SK-N-SH (cell line): ENCODE measurements at regions not wholly inside any gene's neighbourhood (a gene's known extent, or its start where the extent isn't known, plus 50 kb on each side); places are given as distances from the start of the nearest gene placed in this dataset.
A peak's percentile ranks its signal among the peaks of the same experiment; 100 is the strongest.

Source experiments
- CTCF ChIA-PET: fragments of 300-600, 350-600 bp; formaldehyde crosslinking; extraction: SDS; loops from one replicate; lab custom pipeline; 2021; lab: Yijun Ruan, JAX
- POLR2A ChIA-PET: fragments of 350-600 bp; sonication (Branson Sonifier 250); formaldehyde crosslinking; extraction: SDS; loops from one replicate; lab custom pipeline; 2020; ENCODE audit warnings: antibody characterized with exemption, inconsistent platforms; lab: Yijun Ruan, JAX
- DNase-seq: peaks from one replicate; pipeline ENCODE4 v3.0.0; 2012
- H2AFZ ChIP-seq: fragments of 200-600 bp; sonication (generic); 2 replicates; pipeline ENCODE4 v1.8.1; 2016; ENCODE audit warnings: antibody characterized with exemption, mild to moderate bottlenecking, low read depth
- H3F3A ChIP-seq: fragments of 200-600 bp; sonication (generic); replicated peaks from 2 replicates; pipeline ENCODE3; 2016; ENCODE audit warnings: antibody characterized with exemption, mild to moderate bottlenecking; ENCODE audit not compliant: insufficient read depth
- H3K27ac ChIP-seq, 2 experiments: fragments of 200-500 bp in 1 of 2; fragments of 200-600 bp in 1 of 2; sonication (Bioruptor generic) in 1 of 2; sonication (generic), shearing (Covaris generic) in 1 of 2; 2 replicates each; pipeline versions ENCODE4 v1.5.1 to v1.6.1; 2014 to 2016; ENCODE audit warnings: low read depth in 2 of 2, inconsistent platforms in 1 of 2, low read length in 1 of 2, mild to moderate bottlenecking in 1 of 2, mixed read lengths in 1 of 2
- H3K27me3 ChIP-seq: fragments of 200-600 bp; sonication (generic), shearing (Covaris generic); 2 replicates; pipeline ENCODE4 v1.6.1; 2016; ENCODE audit warnings: mixed run types; ENCODE audit not compliant: insufficient read depth
- H3K36me3 ChIP-seq, 2 experiments: fragments of 200-500 bp in 1 of 2; fragments of 200-600 bp in 1 of 2; sonication (Bioruptor generic) in 1 of 2; sonication (generic) in 1 of 2; replicated peaks in 1 of 2; 2 replicates each; pipeline versions ENCODE3 to v1.5.1; 2014 to 2016; ENCODE audit warnings: low read length in 1 of 2, mild to moderate bottlenecking in 1 of 2; ENCODE audit not compliant: insufficient read depth in 2 of 2, control insufficient read depth in 1 of 2
- H3K4me1 ChIP-seq, 2 experiments: fragments of 200-500 bp in 1 of 2; fragments of 200-600 bp in 1 of 2; sonication (Bioruptor generic) in 1 of 2; sonication (generic), shearing (Covaris generic) in 1 of 2; 2 replicates each; pipeline versions ENCODE4 v1.5.1 to v1.6.1; 2014 to 2016; ENCODE audit warnings: low read depth in 1 of 2, low read length in 1 of 2, mixed run types in 1 of 2; ENCODE audit not compliant: insufficient read depth in 2 of 2, control insufficient read depth in 1 of 2
- H3K4me2 ChIP-seq: fragments of 200-600 bp; sonication (generic), shearing (Covaris generic); 2 replicates; pipeline ENCODE4 v1.6.1; 2017; ENCODE audit warnings: mixed run types
- H3K4me3 ChIP-seq, 2 experiments: fragments of 200-500 bp in 1 of 2; fragments of 200-600 bp in 1 of 2; sonication (Bioruptor generic) in 1 of 2; sonication (generic), shearing (Covaris generic) in 1 of 2; 2 replicates each; pipeline versions ENCODE4 v1.5.1 to v1.8.1; 2014 to 2016; ENCODE audit warnings: low read depth in 2 of 2, inconsistent platforms in 1 of 2, low read length in 1 of 2, mild to moderate bottlenecking in 1 of 2, mixed read lengths in 1 of 2, moderate library complexity in 1 of 2
- H3K79me2 ChIP-seq: fragments of 200-600 bp; sonication (generic); 2 replicates; pipeline ENCODE4 v1.8.1; 2017; ENCODE audit warnings: mild to moderate bottlenecking; ENCODE audit not compliant: insufficient read depth
- H3K9ac ChIP-seq: fragments of 200-600 bp; sonication (generic); 2 replicates; pipeline ENCODE4 v1.6.1; 2017; ENCODE audit warnings: mixed run types
- H3K9me2 ChIP-seq: fragments of 200-600 bp; sonication (generic); 2 replicates; pipeline ENCODE4 v1.6.1; 2017; ENCODE audit warnings: mixed run types
- H3K9me3 ChIP-seq: fragments of 200-600 bp; sonication (generic); 2 replicates; pipeline ENCODE4 v1.6.1; 2017; ENCODE audit warnings: mixed run types, mild to moderate bottlenecking, moderate library complexity
- H4K20me1 ChIP-seq: fragments of 200-600 bp; sonication (generic); 2 replicates; pipeline ENCODE4 v1.6.1; 2017; ENCODE audit warnings: mild to moderate bottlenecking, mixed run types; ENCODE audit not compliant: insufficient read depth
- ELF1 ChIP-seq: IDR thresholded peaks from 2 replicates; pipeline ENCODE4 v1.4.0; 2012
- EP300 ChIP-seq, 2 experiments: IDR thresholded peaks; 2 replicates each; pipeline versions ENCODE4 v1.4.0 to v1.6.1; 2012; ENCODE audit warnings: borderline replicate concordance in 1 of 2, low read depth in 1 of 2, low read length in 1 of 2
- EZH2phosphoT487 ChIP-seq: fragments of 200-600 bp; sonication (generic); IDR thresholded peaks from 2 replicates; pipeline ENCODE4 v1.6.1; 2017; ENCODE audit warnings: low read depth, mixed run types, mild to moderate bottlenecking, antibody characterized with exemption, moderate library complexity, borderline replicate concordance
- GATA2 ChIP-seq: sonication (generic); formaldehyde crosslinking; IDR thresholded peaks from 2 replicates; pipeline ENCODE4 v1.5.0; 2020; ENCODE audit warnings: mild to moderate bottlenecking, missing genetic modification reagents
- RAD21 ChIP-seq: IDR thresholded peaks from 2 replicates; pipeline ENCODE4 v1.6.1; 2012; ENCODE audit warnings: mild to moderate bottlenecking, low read length
- RCOR1 ChIP-seq: fragments of 150-350 bp; IDR thresholded peaks from 2 replicates; pipeline ENCODE4 v1.6.1; 2017; ENCODE audit warnings: antibody characterized with exemption, low read length
- RFX5 ChIP-seq: IDR thresholded peaks from 2 replicates; pipeline ENCODE4 v1.6.1; 2012; ENCODE audit warnings: mild to moderate bottlenecking, improper control_type of control experiment, low read length
- SMC3 ChIP-seq: IDR thresholded peaks from 2 replicates; pipeline ENCODE4 v1.6.1; 2012; ENCODE audit warnings: low read depth, low read length, improper control_type of control experiment
- TCF12 ChIP-seq: IDR thresholded peaks from 2 replicates; pipeline ENCODE4 v1.4.0; 2012
- USF2 ChIP-seq: fragments of 150-350 bp; IDR thresholded peaks from 2 replicates; pipeline ENCODE4 v1.6.1; 2017; ENCODE audit warnings: antibody characterized with exemption, low read length, low read depth, borderline replicate concordance
- WGBS: methylation state at CpG from one replicate; pipeline ENCODE4 v1.1.6; 2017; ENCODE audit warnings: low lambda C conversion rate; 5-methylcytosine and 5-hydroxymethylcytosine counted together
- TF ChIP-seq, protein P1 (sequence below): fragments of 200-600 bp; sonication (generic); IDR thresholded peaks from 2 replicates; pipeline ENCODE4 v1.6.1; 2017; ENCODE audit warnings: antibody characterized with exemption, mild to moderate bottlenecking, moderate library complexity

DNA sequence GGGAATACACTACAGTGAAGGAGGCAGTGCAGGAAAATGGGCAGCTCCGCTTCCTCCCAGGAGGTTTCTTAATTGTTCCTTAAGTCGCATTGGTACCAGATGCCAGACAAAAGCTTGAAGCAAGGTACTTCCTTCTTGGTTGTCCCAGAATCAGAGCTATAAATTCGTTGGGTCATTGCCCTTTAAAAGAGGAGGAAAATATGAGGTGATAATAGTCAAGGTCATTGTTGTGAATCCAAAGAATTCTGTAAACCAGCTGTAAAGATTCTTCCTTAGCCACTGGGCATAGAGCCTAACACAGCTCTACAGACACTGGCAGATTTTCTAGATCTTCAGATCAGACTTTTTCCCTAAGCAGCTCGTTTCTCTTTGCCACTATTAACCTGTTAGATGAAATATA, 444.1 kb upstream of the TLE4 start:
- TF ChIP-seq TCF12 = no peak
- no peak for TF ChIP-seq EZH2phosphoT487
- no peak for TF ChIP-seq USF2
- TF ChIP-seq RFX5 = no peak
- TF ChIP-seq, all 33 proteins: peak for 0
- ChIA-PET CTCF (interaction anchor here (0.5 to 3.2 kb wide), 7 partner anchors 11 to 525 kb away, joined by 3 to 17 read pairs (median 4); partner anchors contain the start of gene TLE4), POLR2A (no interaction called here)
- no peaks in the 10 kb centered on the region for H3F3A ChIP-seq
- no peaks in the 10 kb centered on the region for H3K27me3 ChIP-seq
- no peaks in the 10 kb centered on the region for H3K79me2 ChIP-seq
- no peaks in the 10 kb centered on the region for H3K9me3 ChIP-seq
- no peaks in the 10 kb centered on the region for H3K9me2 ChIP-seq
- peak overlapping the region in 1 of 2 experiments; percentile 61; a peak in 1 of 4 replicates for H3K27ac ChIP-seq
- DNase-seq = no peak
- no peaks in the 10 kb centered on the region for H4K20me1 ChIP-seq
- 67% methylated on average over 4 of the region's 4 CpGs for WGBS
- H3K4me1 ChIP-seq = peaks cover 4 to 26% of the 10 kb centered on the region in 2 experiments; a peak in 3 of 4 replicates
- H3K4me3 ChIP-seq = no peak overlapping the region
- H3K4me2 ChIP-seq = no peak overlapping the region
- H3K9ac ChIP-seq = no peak overlapping the region
- H2AFZ ChIP-seq = no peak overlapping the region
- H3K36me3 ChIP-seq = peaks cover 0 to 5% of the 10 kb centered on the region in 2 experiments

GRCh38 chr9:79129865-79130480, 441.8 kb upstream of the TLE4 start:
- 48% methylated on average over 8 of the region's 8 CpGs for WGBS
- Histone ChIP-seq H3K36me3 (peaks cover 0 to 5% of the 10 kb centered on the region in 2 experiments), H3K4me2 (no peak overlapping the region), H3K9me2 (no peaks in the 10 kb centered on the region), H2AFZ (no peak overlapping the region), H3K4me1 (peaks cover 4 to 26% of the 10 kb centered on the region in 2 experiments; a peak in 3 of 4 replicates), H3K4me3 (peak overlapping the region in 1 of 2 experiments; percentile 30; a peak in 1 of 4 replicates), H3K27ac (peak overlapping the region in 1 of 2 experiments; percentile 47; a peak in 2 of 4 replicates), H3K9me3 (no peaks in the 10 kb centered on the region), H3K27me3 (no peaks in the 10 kb centered on the region), H4K20me1 (no peaks in the 10 kb centered on the region), H3K79me2 (no peaks in the 10 kb centered on the region), H3K9ac (no peak overlapping the region), H3F3A (no peaks in the 10 kb centered on the region)
- TF ChIP-seq SMC3 (peak; percentile 91), RCOR1 (0 out of 2 replicates have a peak, but pooled peaks have one; percentile 40), EP300 (IDR thresholded peaks at IDR 0.05; ENCODE audit: borderline replicate concordance in 1 of 2, low read depth in 1 of 2, low read length in 1 of 2) (no peak), RAD21 (peak; percentile 89), ELF1 (no peak), GATA2 (peak; percentile 39)
- TF ChIP-seq, protein P1, sequence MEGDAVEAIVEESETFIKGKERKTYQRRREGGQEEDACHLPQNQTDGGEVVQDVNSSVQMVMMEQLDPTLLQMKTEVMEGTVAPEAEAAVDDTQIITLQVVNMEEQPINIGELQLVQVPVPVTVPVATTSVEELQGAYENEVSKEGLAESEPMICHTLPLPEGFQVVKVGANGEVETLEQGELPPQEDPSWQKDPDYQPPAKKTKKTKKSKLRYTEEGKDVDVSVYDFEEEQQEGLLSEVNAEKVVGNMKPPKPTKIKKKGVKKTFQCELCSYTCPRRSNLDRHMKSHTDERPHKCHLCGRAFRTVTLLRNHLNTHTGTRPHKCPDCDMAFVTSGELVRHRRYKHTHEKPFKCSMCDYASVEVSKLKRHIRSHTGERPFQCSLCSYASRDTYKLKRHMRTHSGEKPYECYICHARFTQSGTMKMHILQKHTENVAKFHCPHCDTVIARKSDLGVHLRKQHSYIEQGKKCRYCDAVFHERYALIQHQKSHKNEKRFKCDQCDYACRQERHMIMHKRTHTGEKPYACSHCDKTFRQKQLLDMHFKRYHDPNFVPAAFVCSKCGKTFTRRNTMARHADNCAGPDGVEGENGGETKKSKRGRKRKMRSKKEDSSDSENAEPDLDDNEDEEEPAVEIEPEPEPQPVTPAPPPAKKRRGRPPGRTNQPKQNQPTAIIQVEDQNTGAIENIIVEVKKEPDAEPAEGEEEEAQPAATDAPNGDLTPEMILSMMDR = peak; percentile 95
- POLR2A ChIA-PET = no interaction called here
- DNase-seq = peak; percentile 42
- CTCF ChIA-PET = interaction anchor here (0.6 to 3.2 kb wide), 31 partner anchors 9 to 1721 kb away, joined by 3 to 17 read pairs (median 4); partner anchors contain the start of gene TLE4
